ENCODE measurements at regions not wholly inside any gene's neighbourhood (a gene's known extent, or its start where the extent isn't known, plus 50 kb on each side); places are given as distances from the start of the nearest gene placed in this dataset.

DNA sequence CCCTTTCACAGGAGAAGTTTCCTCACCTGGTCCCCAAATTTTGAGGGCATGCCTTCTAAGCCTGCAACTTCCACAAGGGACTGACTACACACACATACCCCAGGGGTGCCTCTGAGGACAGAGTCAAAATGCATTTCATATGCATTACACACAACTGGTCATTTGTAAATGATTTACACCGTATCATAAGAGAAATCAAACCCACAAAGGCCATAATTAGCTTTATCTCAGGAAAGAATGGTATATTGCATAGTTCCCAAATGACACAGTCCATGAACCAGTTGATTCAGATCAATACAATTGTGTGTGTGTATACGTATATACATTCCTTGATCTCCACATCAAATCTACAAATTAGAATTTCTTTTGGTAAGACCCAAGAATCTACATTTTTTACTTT lies 203.3 kb upstream of the PRDM1 start:
- Histone ChIP-seq H3K4me1 (ENCODE audit: control insufficient read depth, insufficient read depth, low read length) (peaks cover 7% of the 10 kb centered on the region), H3K9me3 (ENCODE audit: control insufficient read depth, insufficient read depth, low read length) (no peaks in the 10 kb centered on the region)

DNA sequence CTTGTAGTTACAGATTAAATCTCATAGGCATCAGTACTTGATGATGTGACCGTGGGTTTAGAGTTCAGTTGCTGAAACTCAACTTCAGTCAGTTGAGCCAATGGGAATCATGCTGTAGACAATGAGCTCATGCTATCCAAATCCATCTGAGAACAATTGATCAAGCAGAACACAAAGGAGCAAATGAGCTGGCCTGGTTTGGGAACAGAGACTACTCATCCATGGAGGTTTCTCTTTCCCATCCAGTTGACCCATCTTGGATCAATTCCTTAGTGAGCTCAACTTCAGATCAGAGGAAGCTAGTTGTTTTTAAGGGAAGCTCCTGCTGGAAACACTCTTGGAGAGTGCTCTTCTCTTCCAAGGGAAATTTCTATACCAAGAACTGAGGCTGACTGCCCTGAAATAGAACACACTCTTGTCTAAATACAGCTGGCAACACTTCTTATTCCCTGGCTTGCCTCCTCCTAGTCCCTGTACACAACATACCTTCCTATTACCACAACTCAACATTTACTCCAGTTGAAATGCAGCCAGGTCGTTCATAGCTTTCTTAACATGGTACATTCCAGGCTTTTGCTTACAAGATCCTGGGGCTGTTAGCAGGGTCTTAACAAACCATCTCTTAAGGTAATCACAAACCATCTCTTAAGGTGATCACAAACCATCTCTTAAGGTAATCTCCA lies 203.9 kb upstream of the PRDM1 start:
- Histone ChIP-seq H3K27me3 (ENCODE audit: control insufficient read depth, insufficient read depth, low read length) (no peaks in the 10 kb centered on the region), H3K36me3 (ENCODE audit: control insufficient read depth, insufficient read depth, low read length) (no peaks in the 10 kb centered on the region), H3K4me3 (ENCODE audit: low read depth, low read length) (no peak overlapping the region), H3K9ac (ENCODE audit: low read depth, low read length) (no peak overlapping the region), H3K4me1 (ENCODE audit: control insufficient read depth, insufficient read depth, low read length) (peaks cover 5% of the 10 kb centered on the region), H3K9me3 (ENCODE audit: control insufficient read depth, insufficient read depth, low read length) (no peaks in the 10 kb centered on the region)

More for the DNA sequence above, 203.3 kb upstream of the PRDM1 start:
- H3K36me3 ChIP-seq (ENCODE audit: control insufficient read depth, insufficient read depth, low read length): no peaks in the 10 kb centered on the region
- H3K27me3 ChIP-seq (ENCODE audit: control insufficient read depth, insufficient read depth, low read length): no peaks in the 10 kb centered on the region
- H3K9ac ChIP-seq (ENCODE audit: low read depth, low read length): no peak overlapping the region
- no peak overlapping the region for H3K4me3 ChIP-seq (ENCODE audit: low read depth, low read length)

DNA sequence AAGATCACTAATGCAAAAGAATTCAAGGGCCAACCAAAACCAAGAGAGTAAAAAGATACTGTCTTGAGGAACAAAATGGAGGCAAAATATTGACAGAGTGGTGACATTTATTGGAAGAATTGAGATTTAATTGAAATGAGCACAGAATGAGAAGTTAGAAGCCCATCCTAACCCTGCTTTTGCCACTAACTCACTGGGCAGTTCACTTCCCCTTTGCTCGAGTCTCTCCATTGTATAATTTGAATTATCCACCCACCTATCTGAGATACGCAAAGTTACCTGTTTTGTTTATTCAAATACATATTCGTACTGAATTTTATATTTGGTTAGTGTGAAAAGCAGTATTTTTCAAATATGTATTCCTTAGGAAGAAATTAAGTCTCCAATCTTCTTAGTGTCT lies 204.5 kb upstream of the PRDM1 start:
- H3K9me3 ChIP-seq (ENCODE audit: control insufficient read depth, insufficient read depth, low read length): no peaks in the 10 kb centered on the region
- no peak overlapping the region for H3K9ac ChIP-seq (ENCODE audit: low read depth, low read length)
- H3K4me1 ChIP-seq (ENCODE audit: control insufficient read depth, insufficient read depth, low read length): no peaks in the 10 kb centered on the region

DNA sequence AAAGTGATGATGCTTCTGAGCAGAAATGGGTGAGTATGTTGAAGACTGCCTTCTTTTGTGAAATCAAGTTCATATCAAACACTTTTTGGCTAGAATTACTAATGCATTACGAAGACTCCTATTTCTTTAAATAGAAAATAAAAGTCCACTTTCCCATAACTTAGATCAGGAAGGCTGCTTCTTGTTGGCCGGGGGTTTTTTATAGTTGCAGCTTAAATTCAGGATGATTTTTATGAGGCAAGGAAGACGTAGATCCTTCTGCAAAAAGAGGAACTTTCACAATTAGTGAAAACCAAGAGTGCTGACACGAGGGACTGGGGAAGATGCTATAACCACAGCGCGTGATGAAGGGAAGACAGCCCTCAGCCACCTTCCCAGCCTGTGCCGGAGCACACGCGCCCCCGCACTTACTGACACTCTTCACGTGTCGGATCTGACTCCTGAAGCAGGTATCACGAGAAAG lies 206.1 kb upstream of the PRDM1 start:
- H3K36me3 ChIP-seq (ENCODE audit: control insufficient read depth, insufficient read depth, low read length): no peaks in the 10 kb centered on the region
- no peaks in the 10 kb centered on the region for H3K4me1 ChIP-seq (ENCODE audit: control insufficient read depth, insufficient read depth, low read length)
- H3K27me3 ChIP-seq (ENCODE audit: control insufficient read depth, insufficient read depth, low read length): no peaks in the 10 kb centered on the region
- no peak overlapping the region for H3K9ac ChIP-seq (ENCODE audit: low read depth, low read length)
- no peak overlapping the region for H3K4me3 ChIP-seq (ENCODE audit: low read depth, low read length)
- no peaks in the 10 kb centered on the region for H3K9me3 ChIP-seq (ENCODE audit: control insufficient read depth, insufficient read depth, low read length)

More for the DNA sequence above, 204.5 kb upstream of the PRDM1 start:
- Histone ChIP-seq H3K27me3 (ENCODE audit: control insufficient read depth, insufficient read depth, low read length) (no peaks in the 10 kb centered on the region), H3K4me3 (ENCODE audit: low read depth, low read length) (no peak overlapping the region), H3K36me3 (ENCODE audit: control insufficient read depth, insufficient read depth, low read length) (no peaks in the 10 kb centered on the region)

DNA sequence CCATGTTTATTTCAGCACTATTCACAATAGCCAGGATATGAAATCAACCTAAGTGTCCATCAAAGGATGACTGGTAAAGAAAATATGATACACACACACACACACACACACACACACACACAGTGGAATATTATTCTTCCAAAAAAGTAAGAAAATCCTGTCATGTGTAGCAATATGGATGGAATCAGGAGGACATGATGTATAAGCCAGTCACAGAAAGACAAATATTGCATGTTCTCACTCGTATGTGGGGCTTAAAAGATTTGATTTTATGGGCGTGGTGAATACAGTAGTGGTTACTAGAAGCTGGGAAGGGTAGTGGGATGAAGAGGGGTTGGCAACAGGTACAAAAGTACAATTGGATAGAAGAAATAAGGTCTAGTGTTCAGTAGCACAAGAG lies 207.0 kb upstream of the PRDM1 start:
- H3K4me1 ChIP-seq (ENCODE audit: control insufficient read depth, insufficient read depth, low read length): no peaks in the 10 kb centered on the region
- no peaks in the 10 kb centered on the region for H3K36me3 ChIP-seq (ENCODE audit: control insufficient read depth, insufficient read depth, low read length)
- H3K9ac ChIP-seq (ENCODE audit: low read depth, low read length): no peak overlapping the region
- no peak overlapping the region for H3K4me3 ChIP-seq (ENCODE audit: low read depth, low read length)
- no peaks in the 10 kb centered on the region for H3K27me3 ChIP-seq (ENCODE audit: control insufficient read depth, insufficient read depth, low read length)
- H3K9me3 ChIP-seq (ENCODE audit: control insufficient read depth, insufficient read depth, low read length): no peaks in the 10 kb centered on the region

DNA sequence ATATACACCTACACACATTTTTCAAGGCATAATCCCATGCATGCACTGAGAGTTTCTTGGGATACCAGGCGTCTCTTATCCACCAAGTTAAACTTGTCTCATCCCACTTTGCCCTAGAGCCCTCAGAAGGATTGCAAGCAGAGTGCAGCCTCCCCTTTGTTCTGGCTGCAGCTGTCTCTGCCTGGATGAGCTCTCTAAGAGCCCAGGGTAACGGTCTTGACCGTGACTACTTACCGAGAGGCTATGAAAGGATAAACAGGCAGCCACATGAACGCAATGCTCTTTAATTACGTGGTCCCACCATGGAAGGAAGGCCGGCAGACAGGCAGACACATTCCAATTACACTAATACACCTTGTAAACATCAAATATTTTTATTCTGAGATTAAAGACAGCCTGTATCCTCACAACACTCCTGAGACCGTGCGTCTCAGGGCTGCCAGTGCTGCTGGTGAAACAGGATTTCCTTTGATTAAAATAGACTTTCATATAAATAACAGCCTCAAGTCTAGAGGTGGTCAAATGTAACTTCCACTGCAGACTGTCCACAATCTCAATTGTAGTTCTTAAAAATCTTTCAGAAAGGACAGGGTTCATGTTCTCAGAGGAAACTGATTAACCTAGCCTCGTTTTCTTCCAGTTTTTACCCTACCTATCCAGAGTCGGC lies 210.0 kb upstream of the PRDM1 start:
- no peaks in the 10 kb centered on the region for H3K9me3 ChIP-seq (ENCODE audit: control insufficient read depth, insufficient read depth, low read length)
- H3K27me3 ChIP-seq (ENCODE audit: control insufficient read depth, insufficient read depth, low read length): no peaks in the 10 kb centered on the region
- no peak overlapping the region for H3K4me3 ChIP-seq (ENCODE audit: low read depth, low read length)
- H3K36me3 ChIP-seq (ENCODE audit: control insufficient read depth, insufficient read depth, low read length): no peaks in the 10 kb centered on the region
- no peak overlapping the region for H3K9ac ChIP-seq (ENCODE audit: low read depth, low read length)
- H3K4me1 ChIP-seq (ENCODE audit: control insufficient read depth, insufficient read depth, low read length): no peaks in the 10 kb centered on the region

DNA sequence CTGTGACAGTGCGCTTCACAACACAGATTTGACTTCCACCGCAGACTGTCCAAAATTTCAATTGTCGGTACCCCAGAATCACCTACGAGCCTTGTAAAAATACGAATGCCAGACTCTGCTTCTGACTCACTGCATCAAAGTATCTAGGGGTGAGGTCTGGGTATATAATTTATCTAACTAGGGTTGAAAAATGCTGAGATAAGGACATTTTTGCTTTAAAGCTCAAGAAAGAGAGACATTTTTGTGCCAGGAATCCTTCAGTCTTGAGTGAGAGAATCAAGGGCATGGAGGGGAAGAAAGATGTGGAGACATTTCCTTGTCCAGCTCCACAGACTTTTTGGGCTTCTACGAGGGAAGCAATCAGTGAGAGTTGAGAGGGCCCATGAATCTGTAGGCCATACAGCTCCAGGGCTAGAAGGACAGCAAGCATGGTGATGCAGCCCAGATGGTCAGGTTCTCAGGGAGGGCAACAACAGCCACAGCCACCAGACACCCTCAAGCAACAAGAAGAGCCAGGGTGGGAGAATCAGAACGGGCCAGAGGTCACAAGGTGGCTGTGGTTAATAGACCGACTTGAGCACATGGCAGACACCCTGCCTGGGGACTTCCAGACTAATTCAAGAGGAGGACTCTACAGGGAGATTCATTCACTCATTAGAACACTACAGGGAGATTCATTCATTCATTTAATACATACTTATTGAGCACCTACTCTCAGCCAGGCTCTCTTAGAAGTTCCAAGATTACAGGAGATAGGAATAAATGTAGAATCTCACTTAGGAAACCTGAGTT lies 211.1 kb upstream of the PRDM1 start:
- Histone ChIP-seq H3K4me3 (ENCODE audit: low read depth, low read length) (no peak overlapping the region), H3K36me3 (ENCODE audit: control insufficient read depth, insufficient read depth, low read length) (no peaks in the 10 kb centered on the region), H3K4me1 (ENCODE audit: control insufficient read depth, insufficient read depth, low read length) (no peaks in the 10 kb centered on the region), H3K9ac (ENCODE audit: low read depth, low read length) (no peak overlapping the region), H3K27me3 (ENCODE audit: control insufficient read depth, insufficient read depth, low read length) (no peaks in the 10 kb centered on the region), H3K9me3 (ENCODE audit: control insufficient read depth, insufficient read depth, low read length) (no peaks in the 10 kb centered on the region)

DNA sequence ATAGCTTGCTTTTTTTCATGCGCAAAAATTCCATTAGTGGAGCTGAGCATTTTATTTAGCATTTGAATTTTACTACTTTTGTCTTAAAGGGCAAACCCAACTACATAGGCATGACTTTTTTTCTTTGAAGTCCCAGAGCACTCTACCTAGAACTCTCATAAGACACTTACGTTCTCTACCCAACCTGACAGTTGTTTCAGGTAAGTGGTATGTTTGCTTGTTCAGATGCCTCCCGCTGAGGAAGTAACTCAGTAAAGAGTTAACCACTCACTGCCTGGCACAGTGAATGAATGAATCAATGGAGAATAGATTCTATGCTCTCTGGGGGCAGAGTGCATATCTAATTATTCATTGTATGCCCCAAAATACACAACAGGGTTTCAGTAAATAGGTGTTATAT lies 212.3 kb upstream of the PRDM1 start:
- Histone ChIP-seq H3K9me3 (ENCODE audit: control insufficient read depth, insufficient read depth, low read length) (no peaks in the 10 kb centered on the region), H3K4me1 (ENCODE audit: control insufficient read depth, insufficient read depth, low read length) (peaks cover 3% of the 10 kb centered on the region), H3K4me3 (ENCODE audit: low read depth, low read length) (no peak overlapping the region), H3K9ac (ENCODE audit: low read depth, low read length) (no peak overlapping the region), H3K27me3 (ENCODE audit: control insufficient read depth, insufficient read depth, low read length) (no peaks in the 10 kb centered on the region), H3K36me3 (ENCODE audit: control insufficient read depth, insufficient read depth, low read length) (no peaks in the 10 kb centered on the region)

DNA sequence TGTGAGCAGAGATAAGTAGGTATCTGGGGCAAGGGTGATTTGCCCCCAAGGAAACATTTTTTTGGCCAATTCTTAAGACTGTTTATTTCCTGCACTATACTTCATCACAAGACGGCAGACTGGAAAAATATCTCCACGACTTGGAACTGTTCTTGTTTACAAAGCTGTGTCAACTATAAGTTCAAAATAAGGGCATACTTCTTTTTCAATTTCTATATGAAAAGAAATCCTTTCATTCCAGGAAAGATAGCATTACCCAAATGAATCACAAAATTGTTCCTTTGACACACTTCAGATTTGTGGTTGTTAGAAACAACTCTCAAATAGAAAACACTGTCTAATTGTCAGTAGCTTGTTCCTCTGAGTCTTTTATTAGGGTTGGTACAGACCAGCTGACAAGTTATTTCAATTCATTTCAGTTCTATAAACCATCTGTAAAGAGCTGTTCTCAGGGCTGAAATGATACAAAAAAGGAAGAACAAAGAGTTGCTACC lies 212.9 kb upstream of the PRDM1 start:
- H3K9ac ChIP-seq (ENCODE audit: low read depth, low read length): no peak overlapping the region
- no peak overlapping the region for H3K4me3 ChIP-seq (ENCODE audit: low read depth, low read length)
- H3K4me1 ChIP-seq (ENCODE audit: control insufficient read depth, insufficient read depth, low read length): peaks cover 3% of the 10 kb centered on the region
- no peaks in the 10 kb centered on the region for H3K9me3 ChIP-seq (ENCODE audit: control insufficient read depth, insufficient read depth, low read length)
- H3K27me3 ChIP-seq (ENCODE audit: control insufficient read depth, insufficient read depth, low read length): no peaks in the 10 kb centered on the region
- H3K36me3 ChIP-seq (ENCODE audit: control insufficient read depth, insufficient read depth, low read length): no peaks in the 10 kb centered on the region

DNA sequence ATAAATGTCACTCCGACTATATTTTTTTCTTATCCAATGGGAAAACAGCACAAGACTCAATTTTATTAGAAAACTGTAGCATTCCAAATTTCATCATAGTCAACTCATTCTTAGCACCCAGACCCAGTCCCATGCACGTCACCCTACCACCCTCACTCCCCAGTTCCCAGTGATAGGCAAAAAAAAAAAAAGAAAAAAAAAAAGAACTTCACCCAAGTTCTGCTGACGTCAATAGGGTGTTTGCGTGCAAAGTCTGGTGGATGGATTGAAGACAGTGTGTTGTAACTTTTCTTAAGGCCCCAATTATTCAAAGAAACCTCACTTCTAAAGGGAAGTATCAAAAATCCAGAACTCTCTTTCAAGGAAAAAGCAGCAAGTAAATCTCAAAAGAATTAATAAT lies 213.9 kb upstream of the PRDM1 start:
- Histone ChIP-seq H3K9ac (ENCODE audit: low read depth, low read length) (no peak overlapping the region), H3K36me3 (ENCODE audit: control insufficient read depth, insufficient read depth, low read length) (no peaks in the 10 kb centered on the region), H3K4me1 (ENCODE audit: control insufficient read depth, insufficient read depth, low read length) (peaks cover 3% of the 10 kb centered on the region), H3K4me3 (ENCODE audit: low read depth, low read length) (no peak overlapping the region), H3K27me3 (ENCODE audit: control insufficient read depth, insufficient read depth, low read length) (no peaks in the 10 kb centered on the region), H3K9me3 (ENCODE audit: control insufficient read depth, insufficient read depth, low read length) (no peaks in the 10 kb centered on the region)

DNA sequence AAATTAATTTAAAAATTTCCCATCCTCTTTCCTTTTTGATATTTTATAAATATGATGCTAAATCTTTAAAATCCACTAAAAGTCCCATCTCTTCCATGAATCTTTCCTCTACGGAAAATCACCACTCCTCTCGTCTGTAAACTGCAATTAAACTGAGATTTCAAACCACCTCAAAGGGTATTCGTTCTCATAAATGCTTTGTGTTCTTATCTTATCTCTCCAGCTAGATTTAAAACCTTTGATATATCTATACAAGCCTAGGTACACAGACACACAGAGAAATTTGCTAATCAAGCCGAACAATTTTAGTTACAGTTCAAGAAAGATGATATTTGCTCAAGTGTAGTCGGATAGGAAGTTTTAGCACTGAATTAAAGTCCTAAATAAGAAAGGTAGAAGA lies 214.6 kb upstream of the PRDM1 start:
- no peaks in the 10 kb centered on the region for H3K27me3 ChIP-seq (ENCODE audit: control insufficient read depth, insufficient read depth, low read length)
- no peaks in the 10 kb centered on the region for H3K9me3 ChIP-seq (ENCODE audit: control insufficient read depth, insufficient read depth, low read length)
- H3K36me3 ChIP-seq (ENCODE audit: control insufficient read depth, insufficient read depth, low read length): no peaks in the 10 kb centered on the region
- no peak overlapping the region for H3K9ac ChIP-seq (ENCODE audit: low read depth, low read length)
- H3K4me3 ChIP-seq (ENCODE audit: low read depth, low read length): no peak overlapping the region
- peaks cover 3% of the 10 kb centered on the region for H3K4me1 ChIP-seq (ENCODE audit: control insufficient read depth, insufficient read depth, low read length)

All from iPS-15b (cell line).